Ecto neural progenitor cell (in vitro differentiated cells): ENCODE measurements at regions not wholly inside any gene's neighbourhood (a gene's known extent, or its start where the extent isn't known, plus 50 kb on each side); places are given as distances from the start of the nearest gene placed in this dataset.
"Not testable (repeated sequence)": the region's sequence is repeated elsewhere in the genome, so short reads cannot be mapped to it uniquely, and the experiment has no call there.

ENCODE experiments used
- DNase-seq: peaks from one replicate; pipeline ENCODE4 v3.0.0-alpha.2; 2018; ENCODE audit warnings: low spot score

DNA sequence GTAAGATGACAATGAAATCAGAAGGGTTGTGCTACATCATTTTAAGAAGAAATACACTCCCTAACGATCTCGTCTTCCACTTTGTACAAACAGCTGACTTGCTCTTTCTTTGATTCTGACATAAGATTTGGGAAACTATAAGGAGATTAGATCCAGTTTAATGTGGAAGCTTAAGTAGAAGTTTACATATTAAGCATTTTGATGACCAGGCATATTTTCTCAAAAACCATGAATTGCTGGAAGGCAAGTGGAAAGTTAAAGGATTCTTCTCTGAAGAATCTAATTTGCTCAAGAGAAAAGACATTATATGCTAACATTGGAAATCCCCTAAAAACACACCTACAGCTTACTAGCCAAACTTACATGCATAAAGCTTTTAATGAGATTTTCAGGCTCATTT is 531.9 kb upstream of the PTPRD start:
- no peak for DNase-seq

DNA sequence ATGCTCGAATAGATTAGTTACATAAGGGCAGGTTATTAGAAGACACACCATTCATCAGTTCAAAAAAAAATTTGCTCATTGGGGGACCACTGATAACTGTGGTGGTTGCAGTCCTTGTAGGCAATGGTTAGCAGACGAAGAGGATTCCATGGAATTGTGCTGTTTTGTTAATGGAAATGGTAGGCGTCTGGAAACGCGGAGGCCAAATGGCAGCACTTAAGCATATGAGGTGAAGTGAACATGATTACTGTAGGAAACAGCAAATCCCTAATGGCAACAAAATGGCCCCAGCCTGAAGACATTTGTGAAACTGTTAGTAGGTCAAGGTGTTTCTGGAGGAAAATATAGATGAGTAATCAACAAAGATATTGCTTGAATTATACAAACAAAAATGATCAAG is 535.4 kb upstream of the PTPRD start:
- DNase-seq, result no peak

- no peak for DNase-seq
Measured at GRCh38 chr9:11149065-11149464, 536.3 kb upstream of the PTPRD start.

DNA sequence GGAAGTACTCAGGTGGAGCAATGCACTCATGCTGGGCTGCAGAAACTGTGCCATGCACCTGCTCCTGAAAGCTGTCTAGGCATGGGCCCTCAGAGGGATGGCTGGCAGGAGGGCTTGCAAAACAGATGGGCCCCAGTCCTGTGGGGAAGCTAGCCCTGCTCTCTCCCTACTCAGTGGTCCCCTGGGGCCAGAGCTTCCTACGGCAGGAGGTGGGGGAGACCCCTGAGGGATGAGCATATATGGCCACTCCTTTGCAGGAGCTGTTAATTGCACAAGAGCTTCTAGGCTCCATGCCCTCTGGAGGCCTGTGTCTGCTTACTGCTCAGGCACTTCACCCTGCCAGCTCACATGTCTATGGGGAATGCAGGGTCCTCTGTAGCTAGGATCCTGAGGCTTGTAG is 545.3 kb upstream of the PTPRD start:
- no peak for DNase-seq

- no peak for DNase-seq
Measured at GRCh38 chr9:11158676-11159075, 545.9 kb upstream of the PTPRD start.

DNA sequence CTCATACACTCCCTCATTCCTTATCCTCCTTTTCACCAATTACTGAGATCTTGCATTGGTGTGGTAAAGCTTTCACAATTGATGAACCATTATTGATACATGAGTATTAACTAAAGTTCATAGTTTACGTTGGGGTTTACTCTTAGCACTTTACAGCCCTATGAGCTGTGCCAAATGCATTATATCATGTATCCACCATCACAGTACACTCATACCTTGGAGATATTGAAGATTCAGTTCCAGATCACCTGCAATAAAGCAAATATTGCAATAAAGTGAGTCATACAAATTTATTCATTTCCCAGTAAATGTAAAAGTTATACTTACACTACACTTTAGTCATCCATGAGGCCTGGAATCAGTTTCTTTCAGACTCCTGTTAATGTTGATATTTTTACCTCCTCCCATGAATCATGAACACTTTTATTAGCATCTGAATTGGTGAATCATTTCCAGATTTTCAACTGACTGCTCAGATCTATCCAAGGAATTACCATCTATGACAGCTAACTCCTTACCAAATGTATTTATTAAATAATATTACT is 546.6 kb upstream of the PTPRD start:
- no peak for DNase-seq

GRCh38 chr9:11163843-11164242 is 551.0 kb upstream of the PTPRD start:
- DNase-seq, result no peak

DNA sequence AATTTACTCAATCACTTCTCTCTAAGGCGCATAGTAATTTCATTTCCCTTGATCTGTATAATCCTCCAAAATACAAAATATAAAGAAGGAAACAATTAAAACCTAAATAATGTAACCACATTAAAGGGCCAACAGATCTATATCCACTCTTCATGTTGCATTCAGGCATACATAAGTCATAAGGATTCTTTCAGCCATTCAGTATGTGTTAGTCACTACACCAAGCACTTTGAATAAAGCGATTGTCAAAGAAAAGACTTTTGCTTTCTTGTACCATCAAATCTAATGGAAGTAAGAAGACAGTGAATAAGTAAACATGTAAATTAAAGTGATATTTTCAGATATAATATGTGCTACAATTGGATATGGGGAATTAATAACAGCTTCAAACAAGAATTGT is 569.2 kb upstream of the PTPRD start:
- DNase-seq, result no peak

GRCh38 chr9:11190719-11191118 is 577.9 kb upstream of the PTPRD start:
- no peak for DNase-seq

GRCh38 chr9:11192993-11193392 is 580.2 kb upstream of the PTPRD start:
- no peak for DNase-seq

GRCh38 chr9:11194246-11194645 is 581.4 kb upstream of the PTPRD start:
- DNase-seq, result no peak

- not testable (repeated sequence) for DNase-seq
Measured at GRCh38 chr9:11196840-11197365, 584.1 kb upstream of the PTPRD start.

- DNase-seq, result no peak
Measured at GRCh38 chr9:11199335-11199734, 586.5 kb upstream of the PTPRD start.

DNA sequence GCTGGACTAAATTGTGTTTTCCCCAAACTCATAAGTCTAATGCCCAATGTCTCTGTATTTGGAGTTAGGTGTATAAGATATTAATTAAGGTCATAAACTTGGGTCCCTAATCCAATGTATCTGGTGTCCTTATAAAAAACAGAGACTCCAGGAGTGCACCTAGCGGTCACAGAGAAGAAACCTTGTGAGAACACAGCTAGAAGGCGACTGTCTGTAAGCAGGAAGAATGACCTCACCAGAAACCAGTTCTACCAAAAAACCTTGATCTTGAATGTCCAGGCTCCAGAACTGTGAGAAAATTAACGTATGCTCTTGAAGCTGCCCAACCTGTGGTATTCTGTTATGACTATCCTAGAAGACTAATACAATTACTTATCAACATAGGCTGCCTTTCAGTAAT is 591.7 kb upstream of the PTPRD start:
- no peak for DNase-seq

- no peak for DNase-seq
Measured at GRCh38 chr9:11206925-11207324, 594.1 kb upstream of the PTPRD start.

- no peak for DNase-seq
Measured at GRCh38 chr9:11233696-11234095, 620.9 kb upstream of the PTPRD start.

DNA sequence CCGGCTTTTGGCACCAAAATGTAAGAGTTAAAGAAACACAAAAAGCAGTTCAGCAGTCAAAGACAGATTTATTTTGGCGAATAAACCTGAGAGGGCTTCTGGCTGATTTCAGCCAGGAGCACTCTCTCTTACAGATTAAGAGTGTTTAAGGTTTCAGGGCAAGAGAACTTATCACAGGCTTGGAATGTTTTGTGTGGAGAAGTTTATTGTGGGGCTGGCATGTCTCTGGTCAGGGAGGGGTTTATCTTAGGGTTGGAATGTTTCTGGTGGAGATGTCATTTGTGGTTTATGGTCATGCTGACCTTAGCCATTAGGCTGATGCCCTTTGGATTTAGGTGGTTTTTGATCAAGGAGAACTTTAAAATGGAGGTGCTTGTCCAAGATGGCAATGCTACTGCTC is 622.3 kb upstream of the PTPRD start:
- no peak for DNase-seq

DNA sequence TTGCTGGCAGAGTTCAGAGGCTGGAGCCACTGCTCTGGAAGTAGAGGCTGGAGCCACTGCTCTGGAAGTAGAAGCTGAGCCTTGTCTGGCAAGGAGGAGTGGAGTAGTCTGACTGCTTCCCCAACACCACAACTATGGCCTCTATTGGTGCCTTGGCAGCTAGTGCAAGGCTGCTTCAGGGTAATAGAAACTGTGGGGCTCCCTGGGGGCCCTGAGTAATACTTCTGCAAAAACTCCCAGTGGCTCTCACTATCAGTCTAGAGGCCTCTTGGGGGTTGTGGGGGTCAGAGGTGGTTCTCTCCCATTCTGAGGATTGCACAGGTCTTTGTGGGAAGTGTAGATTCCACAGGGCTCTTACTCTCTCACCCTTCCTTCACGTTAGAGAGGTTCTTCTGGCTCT is 629.0 kb upstream of the PTPRD start:
- no peak for DNase-seq

GRCh38 chr9:11257992-11258391 is 645.2 kb upstream of the PTPRD start:
- no peak for DNase-seq

DNA sequence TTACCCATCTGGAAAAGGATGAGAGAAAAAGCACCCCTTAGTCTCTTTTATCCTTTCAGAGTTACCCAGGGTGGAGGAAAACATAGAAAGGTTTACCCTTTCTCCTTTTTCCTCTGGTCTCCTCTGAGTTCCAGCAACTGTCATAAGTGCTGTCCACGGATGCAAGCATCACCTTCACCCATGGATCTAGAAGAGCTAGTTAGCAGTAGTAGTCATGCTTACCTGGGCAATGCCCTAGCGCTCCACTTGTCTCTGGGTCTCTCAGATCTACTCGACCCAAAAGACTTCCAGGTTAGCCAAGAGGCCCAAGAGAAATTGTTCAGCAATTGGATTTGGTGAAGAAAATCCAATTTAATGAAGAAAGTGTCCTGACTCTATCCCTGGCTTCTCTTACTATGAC is 656.2 kb upstream of the PTPRD start:
- no peak for DNase-seq

DNA sequence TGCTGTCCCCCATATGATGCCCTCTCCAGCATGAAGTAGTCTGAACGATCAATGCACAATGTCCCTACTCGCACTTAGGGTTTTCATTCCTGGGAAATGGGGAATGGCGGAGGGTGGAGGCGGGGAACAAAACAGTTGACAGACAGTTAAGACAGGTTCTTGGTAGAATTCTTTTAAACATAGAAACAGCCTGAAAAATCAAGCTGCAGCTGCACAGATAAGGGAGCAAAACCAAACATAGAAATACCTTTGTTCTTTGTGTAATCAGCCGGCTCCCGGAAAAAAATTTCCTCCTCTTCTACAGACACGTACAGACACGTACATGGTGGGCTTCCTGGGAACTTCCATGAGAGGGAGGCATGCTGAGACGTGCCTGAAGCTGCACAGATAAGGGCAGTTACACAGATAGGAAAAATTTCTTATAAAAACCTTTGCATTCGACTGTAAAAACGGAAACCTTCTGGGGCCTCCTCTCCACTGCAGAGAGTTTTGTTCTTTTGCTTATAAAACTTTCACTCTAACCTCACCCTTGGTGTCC is 662.4 kb upstream of the PTPRD start:
- DNase-seq, result no peak

DNA sequence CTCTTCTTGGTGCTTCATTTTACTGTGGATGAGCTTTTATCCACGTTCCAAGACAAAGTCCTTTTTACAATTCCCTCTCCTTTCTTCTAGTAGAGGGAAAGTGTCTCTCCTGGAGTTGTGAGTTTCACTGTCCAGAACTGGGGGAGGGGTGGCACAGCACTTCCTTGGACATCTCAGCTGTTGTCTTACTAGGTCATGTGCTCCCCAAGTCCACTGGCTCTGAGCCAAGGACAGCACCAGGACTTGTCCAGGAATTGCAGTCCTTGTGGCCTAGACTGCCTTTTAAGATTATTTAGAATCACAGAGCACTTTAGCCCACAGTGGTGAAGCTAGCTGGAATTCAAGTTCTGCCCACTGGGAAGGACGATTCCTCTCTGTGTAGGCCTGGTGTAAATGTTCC is 700.2 kb upstream of the PTPRD start:
- DNase-seq, result no peak

- DNase-seq, result no peak
Measured at GRCh38 chr9:11318946-11319345, 706.1 kb upstream of the PTPRD start.

DNA sequence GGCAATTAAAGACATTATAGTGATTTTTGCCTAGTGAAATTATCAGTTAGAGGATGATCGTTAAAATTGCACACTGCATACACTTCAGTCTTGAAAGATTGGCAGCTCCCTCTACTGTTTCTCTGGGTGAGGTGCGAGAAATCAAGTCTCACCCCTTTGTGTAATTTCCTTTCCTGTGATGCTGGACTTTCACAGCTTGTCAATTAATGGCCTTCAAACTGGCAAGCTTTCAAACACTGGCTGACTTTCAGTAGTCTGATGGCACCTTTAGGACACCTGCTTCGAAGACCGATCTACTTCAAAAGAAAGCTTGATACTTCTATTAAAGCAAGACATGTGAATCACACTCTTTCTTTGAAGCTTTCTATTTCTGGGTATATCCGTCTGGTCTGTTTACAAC is 706.7 kb upstream of the PTPRD start:
- DNase-seq, result no peak

GRCh38 chr9:11320989-11321388 is 708.2 kb upstream of the PTPRD start:
- DNase-seq, result no peak
